ENCODE measurements at regions not wholly inside any gene's neighbourhood (a gene's known extent, or its start where the extent isn't known, plus 50 kb on each side); places are given as distances from the start of the nearest gene placed in this dataset.

DNA sequence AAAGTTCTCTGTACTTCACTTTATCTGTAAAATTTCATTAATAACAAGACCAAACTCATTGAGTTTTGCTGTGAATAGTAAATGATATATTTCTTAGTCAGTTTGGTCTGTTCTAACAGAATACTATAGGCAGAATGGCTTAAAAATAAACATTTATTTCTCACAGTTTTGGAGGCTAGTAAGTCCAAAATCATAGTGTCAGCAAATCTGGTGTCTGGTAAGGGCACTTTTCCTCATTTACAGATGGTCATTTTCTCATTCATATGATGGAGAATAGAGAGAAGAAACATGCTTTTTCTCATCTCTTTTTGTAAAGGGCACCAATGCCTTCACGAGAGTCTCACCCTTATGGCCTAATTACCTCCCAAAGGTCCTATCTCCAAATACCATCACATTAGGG, 415.1 kb downstream of the FAM133A start:
- no peak for DNase-seq (ENCODE audit: low read depth)
- no peak for TF ChIP-seq CTCF (conservative IDR thresholded peaks at IDR 0.05; ENCODE audit: low read depth, low read length)
- H3K4me3 ChIP-seq (ENCODE audit: low read depth, low read length) = no peak overlapping the region

GRCh38 chrX:94097868-94098267, 423.9 kb downstream of the FAM133A start:
- TF ChIP-seq CTCF (conservative IDR thresholded peaks at IDR 0.05; ENCODE audit: low read depth, low read length) = no peak
- DNase-seq (ENCODE audit: low read depth) = no peak
- no peak overlapping the region for H3K4me3 ChIP-seq (ENCODE audit: low read depth, low read length)

DNA sequence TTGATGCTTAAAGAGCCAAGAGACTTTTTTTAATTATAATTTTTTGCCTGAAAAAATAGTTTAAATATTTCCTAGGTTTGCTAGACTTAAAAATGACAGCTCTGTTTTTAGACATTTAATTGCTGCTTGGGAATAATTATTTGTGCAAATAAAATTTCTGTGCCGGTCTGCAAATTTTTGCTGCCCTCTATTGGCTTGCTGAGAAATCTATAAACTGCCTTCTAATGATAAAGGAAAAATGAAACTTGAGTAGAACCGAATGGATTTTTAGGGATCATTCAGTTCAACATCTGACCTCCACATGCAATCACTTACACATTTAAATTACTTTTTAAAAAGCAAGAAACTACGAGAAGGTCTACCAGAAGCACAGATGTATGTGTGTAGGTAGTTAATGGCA, 434.0 kb downstream of the FAM133A start:
- no peak for DNase-seq (ENCODE audit: low read depth)
- TF ChIP-seq CTCF (conservative IDR thresholded peaks at IDR 0.05; ENCODE audit: low read depth, low read length) = peak; percentile 20
- no peak overlapping the region for H3K4me3 ChIP-seq (ENCODE audit: low read depth, low read length)

- no peak overlapping the region for H3K4me3 ChIP-seq (ENCODE audit: low read depth, low read length)
- no peak for DNase-seq (ENCODE audit: low read depth)
- TF ChIP-seq CTCF (conservative IDR thresholded peaks at IDR 0.05; ENCODE audit: low read depth, low read length) = no peak
These were observed 440.4 kb downstream of the FAM133A start for GRCh38 chrX:94114362-94114761.

DNA sequence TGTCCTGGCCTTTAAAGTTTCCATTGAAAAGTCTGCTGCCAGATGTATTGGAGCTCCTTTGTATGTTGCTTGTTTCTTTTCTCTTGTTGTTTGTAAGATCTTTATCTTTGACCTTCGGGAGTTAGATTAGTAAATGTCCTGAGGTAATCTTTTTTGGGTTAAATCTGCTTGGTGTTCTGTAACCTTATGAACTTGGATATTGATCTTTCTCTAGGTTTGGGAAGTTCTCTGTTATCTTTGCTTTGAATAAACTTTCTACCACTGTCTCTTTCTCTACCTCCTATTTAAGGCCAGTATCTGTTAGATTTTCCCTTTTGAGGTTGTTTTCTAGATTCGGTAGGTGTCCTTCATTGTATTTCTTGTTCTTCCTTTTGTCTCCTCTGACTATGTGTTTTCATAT, 447.8 kb downstream of the FAM133A start:
- DNase-seq (ENCODE audit: low read depth) = no peak
- no peak for TF ChIP-seq CTCF (conservative IDR thresholded peaks at IDR 0.05; ENCODE audit: low read depth, low read length)

DNA sequence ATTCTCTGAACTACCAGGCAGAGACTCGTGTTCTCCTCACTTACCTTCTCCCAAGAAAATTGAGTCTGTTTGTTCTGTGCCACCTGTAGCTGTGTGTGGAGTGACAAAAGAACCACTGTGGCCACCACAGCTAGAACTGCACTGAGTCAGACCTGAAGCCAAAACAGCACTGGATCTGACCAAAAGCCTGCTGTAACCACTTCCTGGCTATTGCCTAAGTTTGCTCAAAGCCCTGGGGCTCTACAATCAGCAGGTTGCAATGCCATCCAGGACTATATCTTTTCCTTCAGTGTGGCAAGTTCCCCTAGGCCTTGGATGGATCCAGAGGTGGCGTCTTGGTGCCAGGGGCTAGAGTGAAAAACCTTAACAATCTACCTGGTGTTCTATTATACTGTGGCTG, 449.1 kb downstream of the FAM133A start:
- no peak for TF ChIP-seq CTCF (conservative IDR thresholded peaks at IDR 0.05; ENCODE audit: low read depth, low read length)
- H3K4me3 ChIP-seq (ENCODE audit: low read depth, low read length) = no peak overlapping the region
- DNase-seq (ENCODE audit: low read depth) = no peak

More for the DNA sequence above, 447.8 kb downstream of the FAM133A start:
- H3K4me3 ChIP-seq (ENCODE audit: low read depth, low read length) = no peak overlapping the region

DNA sequence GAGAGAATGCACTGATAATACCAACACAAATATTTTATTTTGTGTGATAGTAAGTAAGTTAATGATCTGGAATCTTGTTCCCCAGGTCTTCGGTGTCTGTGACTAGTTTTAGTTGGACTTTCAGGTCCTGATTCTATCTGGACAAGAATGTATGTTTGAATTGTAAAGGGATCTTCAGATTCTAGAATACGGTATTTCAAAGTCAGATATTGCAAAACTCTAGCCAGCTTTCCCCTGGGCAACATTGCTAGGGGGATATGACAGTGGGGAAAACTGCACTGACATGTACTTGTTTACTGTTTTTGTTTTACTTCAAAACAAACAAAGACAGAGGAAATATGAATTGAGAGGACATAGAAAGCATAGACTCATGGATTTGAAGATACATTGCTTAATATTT, 489.0 kb downstream of the FAM133A start:
- no peak for DNase-seq (ENCODE audit: low read depth)
- no peak for TF ChIP-seq CTCF (conservative IDR thresholded peaks at IDR 0.05; ENCODE audit: low read depth, low read length)

More for the DNA sequence above, 489.0 kb downstream of the FAM133A start:
- no peak overlapping the region for H3K4me3 ChIP-seq (ENCODE audit: low read depth, low read length)

Measured in epithelial cell of proximal tubule (primary cell).